ENCODE measurements at regions not wholly inside any gene's neighbourhood (a gene's known extent, or its start where the extent isn't known, plus 50 kb on each side); places are given as distances from the start of the nearest gene placed in this dataset.

- DNase-seq = peak in 5 of 6 donors; percentile 4 to 37 (median 12)
Measured at GRCh38 chr16:85386467-85387170, 226.5 kb upstream of the GSE1 start.

GRCh38 chr16:85387171-85387507 lies 226.0 kb upstream of the GSE1 start:
- Histone ChIP-seq H3K27me3 (no peaks in the 10 kb centered on the region), H3K27ac (no peak overlapping the region), H3K36me3 (no peaks in the 10 kb centered on the region), H3K4me1 (no peaks in the 10 kb centered on the region), H3K9me3 (no peaks in the 10 kb centered on the region), H3K4me3 (no peak overlapping the region)
- DNase-seq (peak in 4 of 6 donors; percentile 6 to 62 (median 24)), ATAC-seq (no peak), FAIRE-seq (no peak)
- 95 to 98% methylated on average over 10 to 11 of the region's 11 CpGs for WGBS, 2 donors
- intact Hi-C loops (cut with DNase I) = no loop called here
- TF ChIP-seq CTCF (IDR thresholded peaks at IDR 0.05) = no peak

More at GRCh38 chr16:85386467-85387170, 226.5 kb upstream of the GSE1 start:
- H3K4me1 ChIP-seq = no peaks in the 10 kb centered on the region
- intact Hi-C loops (cut with DNase I) = no loop called here
- no peaks in the 10 kb centered on the region for H3K36me3 ChIP-seq
- WGBS, 2 donors = 93 to 95% methylated on average over 13 of the region's 13 CpGs
- no peaks in the 10 kb centered on the region for H3K27me3 ChIP-seq
- H3K27ac ChIP-seq = no peak overlapping the region
- H3K9me3 ChIP-seq = no peaks in the 10 kb centered on the region
- ATAC-seq (no peak), FAIRE-seq (no peak)
- no peak for TF ChIP-seq CTCF (IDR thresholded peaks at IDR 0.05)
- H3K4me3 ChIP-seq = no peak overlapping the region

DNA sequence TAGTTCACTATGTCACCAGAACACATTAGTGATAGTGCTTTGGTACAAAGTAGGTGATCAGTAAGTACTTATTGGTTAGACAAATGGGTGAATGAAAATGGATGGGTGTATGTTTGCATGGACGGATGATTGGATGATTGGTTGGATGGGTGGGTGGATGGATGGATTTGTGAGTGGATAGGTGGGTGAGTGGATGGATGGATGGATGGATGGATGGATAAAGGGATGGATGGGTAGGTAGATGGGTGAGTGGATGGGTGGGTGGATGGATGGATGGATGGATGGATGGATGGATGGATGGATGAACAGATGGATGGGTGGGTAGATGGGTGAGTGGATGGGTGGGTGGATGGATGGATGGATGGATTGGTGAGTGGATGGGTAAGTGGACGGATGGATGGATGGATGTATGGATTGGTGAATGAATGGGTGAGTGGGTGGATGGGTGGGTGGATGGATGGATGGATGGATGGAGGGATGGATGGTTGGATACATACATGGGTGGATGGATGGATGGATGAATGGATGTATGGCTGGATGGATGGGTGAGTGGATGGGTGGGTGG lies 225.3 kb upstream of the GSE1 start:
- no peak for FAIRE-seq
- Histone ChIP-seq H3K9me3 (no peaks in the 10 kb centered on the region), H3K36me3 (no peaks in the 10 kb centered on the region), H3K27me3 (no peaks in the 10 kb centered on the region), H3K27ac (no peak overlapping the region), H3K4me3 (no peak overlapping the region), H3K4me1 (no peaks in the 10 kb centered on the region)
- 93% methylated on average over 2 of the region's 2 CpGs for WGBS, 2 donors
- DNase-seq = peak in 1 of 6 donors; percentile 2
- intact Hi-C loops (cut with DNase I) = no loop called here
- ATAC-seq = no peak
- TF ChIP-seq CTCF (IDR thresholded peaks at IDR 0.05) = no peak

- 81 to 84% methylated on average over 19 of the region's 19 CpGs for WGBS, 2 donors
- TF ChIP-seq CTCF (IDR thresholded peaks at IDR 0.05) = no peak
- intact Hi-C loops (cut with DNase I) = no loop called here
- Histone ChIP-seq H3K36me3 (no peaks in the 10 kb centered on the region), H3K4me3 (no peak overlapping the region), H3K9me3 (no peaks in the 10 kb centered on the region), H3K27me3 (no peaks in the 10 kb centered on the region), H3K4me1 (no peaks in the 10 kb centered on the region), H3K27ac (no peak overlapping the region)
- DNase-seq (peak in 5 of 6 donors; percentile 7 to 41 (median 16)), FAIRE-seq (no peak), ATAC-seq (no peak)
Measured at GRCh38 chr16:85389679-85390470, 223.2 kb upstream of the GSE1 start.

Measured in pancreas (tissue), 10 donors.